HG02642 (cell line): ENCODE measurements at regions not wholly inside any gene's neighbourhood (a gene's known extent, or its start where the extent isn't known, plus 50 kb on each side); places are given as distances from the start of the nearest gene placed in this dataset.

Source experiments
- ATAC-seq: cut with Tn5 transposase; IDR thresholded peaks from one replicate; pipeline ENCODE4 v1.9.1; 2021; ENCODE audit warnings: mild to moderate bottlenecking; ENCODE audit not compliant: unreplicated experiment, poor library complexity

- ATAC-seq: no peak
Measured at GRCh38 chr2:47620770-47621437, 50.1 kb upstream of the KCNK12 start.
